Progenitor cell of endocrine pancreas (in vitro differentiated cells): ENCODE measurements at regions not wholly inside any gene's neighbourhood (a gene's known extent, or its start where the extent isn't known, plus 50 kb on each side); places are given as distances from the start of the nearest gene placed in this dataset.

Source experiments
- DNase-seq: peaks from one replicate; pipeline ENCODE4 v3.0.0; 2021; ENCODE audit warnings: low spot score; ENCODE audit not compliant: unreplicated experiment
- H3K27ac Mint-ChIP-seq: 2 replicates; pipeline ENCODE4 v1.8.0; 2021; ENCODE audit warnings: mild to moderate bottlenecking, moderate library complexity, mixed read lengths
- H3K27me3 Mint-ChIP-seq: 2 replicates; pipeline ENCODE4 v1.8.0; 2021; ENCODE audit warnings: mixed read lengths
- H3K36me3 Mint-ChIP-seq: 2 replicates; pipeline ENCODE4 v1.8.0; 2022; ENCODE audit warnings: mixed read lengths; ENCODE audit not compliant: insufficient read depth
- H3K4me1 Mint-ChIP-seq: 2 replicates; pipeline ENCODE4 v1.8.0; 2021; ENCODE audit warnings: low read depth, mixed read lengths
- H3K4me3 Mint-ChIP-seq: 2 replicates; pipeline ENCODE4 v1.8.0; 2021; ENCODE audit warnings: low read depth, mild to moderate bottlenecking, moderate library complexity, mixed read lengths
- H3K9me3 Mint-ChIP-seq: 2 replicates; pipeline ENCODE4 v1.8.0; 2021; ENCODE audit warnings: low read depth, mixed read lengths
- CTCF ChIP-seq: fragments of 200-600 bp; sonication (generic); IDR thresholded peaks from one replicate; pipeline ENCODE4 v1.5.0; 2021; ENCODE audit warnings: antibody characterized with exemption, mild to moderate bottlenecking; ENCODE audit not compliant: unreplicated experiment

- Mint-ChIP-seq H3K27me3 (no peaks in the 10 kb centered on the region), H3K9me3 (no peaks in the 10 kb centered on the region), H3K36me3 (no peaks in the 10 kb centered on the region), H3K4me3 (no peak overlapping the region), H3K27ac (no peak overlapping the region), H3K4me1 (no peaks in the 10 kb centered on the region)
- TF ChIP-seq CTCF: no peak
- DNase-seq: no peak
Measured at GRCh38 chr13:88937384-88937783, 1266.2 kb downstream of the SLITRK5 start.

GRCh38 chr13:88945793-88946192 lies 1274.6 kb downstream of the SLITRK5 start:
- Mint-ChIP-seq H3K27ac (no peak overlapping the region), H3K9me3 (peaks cover 4% of the 10 kb centered on the region), H3K4me1 (no peaks in the 10 kb centered on the region), H3K36me3 (no peaks in the 10 kb centered on the region), H3K27me3 (no peaks in the 10 kb centered on the region), H3K4me3 (no peak overlapping the region)
- TF ChIP-seq CTCF: no peak
- no peak for DNase-seq

- H3K27ac Mint-ChIP-seq: no peak overlapping the region
- no peak for TF ChIP-seq CTCF
- DNase-seq: no peak
- H3K9me3 Mint-ChIP-seq: peaks cover 4% of the 10 kb centered on the region
- H3K36me3 Mint-ChIP-seq: no peaks in the 10 kb centered on the region
- H3K4me3 Mint-ChIP-seq: no peak overlapping the region
- no peaks in the 10 kb centered on the region for H3K27me3 Mint-ChIP-seq
- H3K4me1 Mint-ChIP-seq: no peaks in the 10 kb centered on the region
Measured at GRCh38 chr13:88948501-88948900, 1277.3 kb downstream of the SLITRK5 start.

GRCh38 chr13:88958821-88959220 lies 1287.7 kb downstream of the SLITRK5 start:
- H3K4me3 Mint-ChIP-seq: no peak overlapping the region
- no peaks in the 10 kb centered on the region for H3K4me1 Mint-ChIP-seq
- TF ChIP-seq CTCF: no peak
- no peak overlapping the region for H3K27ac Mint-ChIP-seq
- H3K9me3 Mint-ChIP-seq: peaks cover 3% of the 10 kb centered on the region
- no peaks in the 10 kb centered on the region for H3K36me3 Mint-ChIP-seq
- no peaks in the 10 kb centered on the region for H3K27me3 Mint-ChIP-seq
- DNase-seq: no peak

- Mint-ChIP-seq H3K27ac (no peak overlapping the region), H3K4me1 (no peaks in the 10 kb centered on the region)
Measured at GRCh38 chr13:88976466-88976865, 1305.3 kb downstream of the SLITRK5 start.

More at GRCh38 chr13:88976466-88976865, 1305.3 kb downstream of the SLITRK5 start:
- no peaks in the 10 kb centered on the region for H3K27me3 Mint-ChIP-seq
- no peak for DNase-seq
- TF ChIP-seq CTCF: no peak
- no peaks in the 10 kb centered on the region for H3K36me3 Mint-ChIP-seq
- H3K4me3 Mint-ChIP-seq: no peak overlapping the region
- peaks cover 6% of the 10 kb centered on the region for H3K9me3 Mint-ChIP-seq
